NCI-H446 (cell line): ENCODE measurements at regions not wholly inside any gene's neighbourhood (a gene's known extent, or its start where the extent isn't known, plus 50 kb on each side); places are given as distances from the start of the nearest gene placed in this dataset.
A peak's percentile ranks its signal among the peaks of the same experiment; 100 is the strongest.

Experiments
- DNase-seq, 2 experiments: peaks; one replicate each; lab custom pipeline; 2025; lab: John Stamatoyannopoulos, UW

DNA sequence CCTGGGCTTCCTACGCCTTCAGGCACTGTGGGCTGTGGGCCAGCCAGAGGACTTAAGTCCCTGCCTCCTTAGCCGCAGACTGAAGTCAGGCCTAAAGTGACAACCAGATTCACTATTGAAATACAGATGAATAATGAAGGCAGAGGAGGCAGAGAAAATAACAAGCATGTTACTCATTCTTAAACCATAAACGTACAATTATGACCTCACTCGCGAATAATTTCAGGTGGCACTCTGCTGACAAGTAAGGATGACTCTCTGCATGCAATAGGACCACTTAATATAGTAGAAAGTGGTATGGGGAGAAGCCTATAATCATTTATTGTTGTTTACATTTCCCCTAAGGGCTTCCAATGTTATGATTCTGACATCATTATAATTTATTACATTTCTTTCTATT lies 409.2 kb upstream of the FGF13 start:
- DNase-seq: no peak

DNA sequence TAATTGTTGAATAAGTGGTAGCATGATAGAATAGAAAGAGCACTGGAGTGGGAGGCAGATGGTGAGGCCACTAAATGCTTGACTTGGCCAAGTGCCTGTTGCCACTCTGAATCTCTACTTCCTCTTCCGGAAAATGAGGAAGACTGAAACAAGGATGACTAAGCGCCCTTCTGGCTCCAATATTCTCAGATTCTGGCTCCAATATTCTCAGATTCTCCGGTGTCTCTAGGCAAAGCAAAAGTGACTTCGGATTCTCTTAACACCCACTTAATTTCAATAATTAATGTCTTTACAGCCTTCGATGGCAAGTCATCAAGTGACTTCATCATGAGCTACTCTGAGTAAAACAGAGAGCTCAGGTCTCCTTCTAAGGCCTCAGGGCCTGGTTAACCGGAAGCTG lies 402.2 kb upstream of the FGF13 start:
- peak in 1 of 2 experiments; percentile 37 for DNase-seq

DNA sequence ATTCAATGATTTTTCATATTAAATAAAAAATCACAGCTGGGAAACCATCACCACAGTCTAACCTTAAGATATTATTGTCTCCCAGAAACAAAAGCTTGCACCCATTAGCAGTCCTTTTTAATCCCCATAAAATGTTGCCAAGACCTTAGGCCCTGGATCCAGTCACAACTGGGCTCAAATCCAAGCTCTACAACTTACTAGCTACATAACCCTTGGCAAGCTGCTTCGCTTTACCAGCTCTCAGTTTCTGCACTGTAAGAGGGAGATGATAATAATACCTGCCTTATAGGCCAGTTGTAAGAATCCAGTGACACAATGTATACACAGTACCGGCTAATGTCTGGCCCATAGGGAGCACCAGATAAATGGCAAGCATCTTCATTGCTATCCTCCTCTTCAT lies 400.9 kb upstream of the FGF13 start:
- DNase-seq: peak; percentile 0 to 28

DNA sequence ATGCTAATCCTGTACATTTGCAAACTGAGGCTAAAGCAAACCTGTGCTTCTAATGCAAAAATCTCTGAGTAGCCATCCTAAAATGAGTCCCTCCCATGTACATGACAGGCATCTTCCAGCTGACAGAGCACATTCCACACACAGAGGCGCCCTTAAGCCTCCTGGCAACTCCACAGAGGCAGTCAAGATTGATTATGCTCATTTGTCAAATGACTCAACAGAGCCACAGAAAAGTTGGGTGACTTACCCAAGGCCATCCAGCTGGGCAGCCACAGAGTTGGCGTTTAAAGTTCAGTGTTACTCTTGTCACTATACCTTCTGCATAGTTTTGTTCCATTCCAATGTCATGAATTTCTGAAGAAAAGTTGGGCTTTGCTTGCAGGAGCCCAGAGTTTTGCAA lies 394.6 kb upstream of the FGF13 start:
- DNase-seq: no peak

DNA sequence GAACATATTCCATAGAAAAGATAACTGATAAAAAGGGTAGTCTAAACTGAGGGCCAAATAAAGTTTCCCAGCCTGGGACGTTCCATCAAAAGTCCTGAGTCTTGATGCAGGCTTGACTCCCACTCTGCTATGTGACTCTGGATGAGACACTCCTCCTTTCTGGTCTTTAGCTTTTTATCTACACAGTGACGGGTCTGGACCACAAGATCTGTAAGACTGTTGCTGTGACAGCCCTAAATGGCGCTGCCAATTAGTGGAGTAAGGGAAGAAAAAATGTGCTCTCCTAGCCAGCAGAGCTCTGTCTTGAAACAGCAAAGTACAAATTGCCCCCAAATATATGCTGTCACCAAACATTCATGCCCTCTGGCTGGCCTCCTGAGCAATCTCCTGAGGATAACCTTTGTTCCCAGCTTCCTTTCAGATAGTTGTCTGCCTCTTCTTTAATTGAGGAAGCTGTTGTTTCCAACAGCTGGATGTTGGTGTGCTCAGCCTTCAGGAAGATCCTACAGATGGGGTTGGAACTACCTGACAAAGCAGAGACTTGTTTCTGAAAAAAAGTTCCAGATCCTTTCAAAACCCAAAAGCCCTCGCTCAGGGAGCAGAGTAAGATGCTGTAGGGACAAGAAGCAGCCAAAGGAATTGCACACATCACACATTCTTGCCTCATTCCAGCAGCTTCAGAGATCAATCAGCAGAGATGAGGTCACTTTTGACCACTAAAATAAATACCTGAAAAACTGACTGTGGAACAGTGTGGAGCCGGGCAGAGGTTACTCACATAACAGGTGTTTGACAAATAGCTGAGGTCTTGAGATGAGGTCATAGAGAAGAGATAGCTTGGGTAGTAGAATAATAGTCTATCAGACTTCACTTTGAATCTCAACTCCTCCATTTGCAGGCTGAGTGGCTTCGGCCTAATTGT lies 383.4 kb upstream of the FGF13 start:
- no peak for DNase-seq

DNA sequence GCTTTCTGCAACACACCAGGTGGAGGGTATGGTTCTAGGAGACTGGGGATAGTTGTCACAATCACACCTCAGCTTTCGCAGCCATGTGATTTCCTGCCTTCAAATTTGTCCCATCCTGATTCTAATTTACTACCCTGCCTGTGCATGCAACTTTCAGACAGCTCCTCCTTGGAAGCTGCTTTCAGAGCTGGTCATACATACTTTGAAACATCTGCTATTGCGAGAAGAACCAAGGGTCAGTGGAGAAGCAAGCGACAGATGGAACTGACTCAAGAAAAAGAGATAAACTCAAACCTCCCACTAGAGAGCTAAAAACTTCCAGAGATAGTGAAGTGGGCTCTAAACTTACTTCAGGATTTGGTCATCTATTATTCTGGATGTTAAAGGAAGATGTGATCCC lies 381.7 kb upstream of the FGF13 start:
- DNase-seq: no peak

DNA sequence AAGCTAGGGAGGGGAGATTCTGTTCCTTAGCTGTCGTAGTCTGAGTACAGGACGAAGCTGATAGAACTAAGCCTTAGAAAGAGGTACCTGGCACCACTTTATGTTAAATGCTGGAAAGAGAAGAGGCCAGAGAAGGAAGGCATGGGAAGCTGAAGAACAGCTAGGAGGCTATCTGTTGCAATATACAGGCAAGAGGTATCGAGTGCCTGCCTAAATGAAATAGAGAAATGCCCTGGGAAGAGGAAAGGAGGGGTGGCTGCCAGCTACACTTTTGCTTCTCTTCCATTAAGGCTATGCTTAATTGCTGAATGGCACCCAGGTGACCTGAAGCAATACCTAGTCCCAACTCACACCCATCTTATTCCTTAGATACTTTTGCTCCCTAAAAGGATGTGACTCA lies 380.4 kb upstream of the FGF13 start:
- no peak for DNase-seq

DNA sequence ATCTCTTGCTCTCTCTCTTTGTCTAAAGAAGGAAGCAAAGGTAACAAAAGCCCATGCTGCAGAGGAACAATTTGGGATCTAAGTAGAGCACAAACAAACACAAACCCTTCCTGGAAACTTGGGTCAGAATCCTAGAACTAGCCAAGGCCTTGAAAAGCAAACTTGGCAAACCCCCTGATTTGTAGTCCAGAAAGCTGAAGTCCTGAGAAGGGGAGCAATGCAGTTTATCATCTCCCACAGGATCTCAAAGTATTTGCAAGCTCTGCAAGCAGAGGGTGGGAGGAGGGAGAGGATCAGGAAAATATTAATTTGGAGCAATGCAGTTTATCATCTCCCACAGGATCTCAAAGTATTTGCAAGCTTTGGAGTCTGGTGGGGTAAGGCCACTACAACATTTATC lies 379.5 kb upstream of the FGF13 start:
- no peak for DNase-seq

DNA sequence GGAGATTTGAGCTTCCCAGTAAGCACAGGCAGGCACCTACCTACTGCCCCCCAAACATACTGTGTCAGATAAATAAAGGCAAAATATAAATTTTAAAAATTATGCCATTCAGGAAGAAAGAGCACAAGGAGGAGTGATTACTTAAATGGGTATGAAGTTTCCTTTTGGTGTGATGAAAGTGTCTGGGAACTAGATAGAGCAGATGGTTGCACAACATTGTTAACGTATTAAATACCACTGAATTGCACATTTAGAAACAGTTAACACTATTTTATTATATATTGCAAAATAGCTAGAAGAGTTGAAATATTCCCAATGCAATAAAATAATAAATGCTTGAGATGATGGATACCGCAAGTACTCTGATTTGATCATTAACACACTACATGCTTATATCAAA lies 374.7 kb upstream of the FGF13 start:
- no peak for DNase-seq

DNA sequence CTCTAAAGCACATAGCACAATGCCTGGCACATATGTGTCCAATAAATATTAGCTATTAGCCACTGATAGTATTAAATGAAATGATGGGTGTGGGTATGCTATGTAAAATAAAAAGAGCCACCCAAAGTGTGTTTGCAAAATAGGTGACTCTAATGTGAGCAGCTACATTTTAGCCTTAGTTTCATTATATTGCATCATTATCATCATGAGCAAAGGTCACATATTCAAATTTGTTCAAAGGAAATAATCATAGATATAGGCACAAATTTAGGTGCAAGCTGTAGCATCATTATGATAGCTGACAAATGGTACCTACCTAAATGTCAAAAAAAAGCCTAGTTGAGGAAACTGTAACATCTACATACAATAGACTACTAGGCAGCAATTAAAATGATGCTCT lies 373.9 kb upstream of the FGF13 start:
- DNase-seq: no peak

DNA sequence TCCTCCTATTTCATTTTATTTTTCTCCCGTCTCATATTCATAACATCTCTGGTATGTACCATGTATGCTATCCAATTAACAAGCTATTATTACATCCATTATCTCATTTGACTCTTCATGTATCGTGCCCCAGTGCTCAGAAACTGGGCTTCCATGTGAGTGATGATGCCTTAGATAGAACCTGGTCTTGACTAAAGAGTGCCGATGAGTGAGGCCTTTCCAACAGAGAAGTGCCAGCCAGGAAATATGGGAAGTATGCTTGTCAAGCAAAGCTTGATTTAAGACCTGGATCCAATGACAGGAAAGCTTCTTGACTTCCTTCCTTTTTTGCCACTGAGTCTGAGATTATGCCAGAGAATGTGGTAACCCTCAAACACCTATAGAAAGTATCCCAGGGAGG lies 371.7 kb upstream of the FGF13 start:
- no peak for DNase-seq

DNA sequence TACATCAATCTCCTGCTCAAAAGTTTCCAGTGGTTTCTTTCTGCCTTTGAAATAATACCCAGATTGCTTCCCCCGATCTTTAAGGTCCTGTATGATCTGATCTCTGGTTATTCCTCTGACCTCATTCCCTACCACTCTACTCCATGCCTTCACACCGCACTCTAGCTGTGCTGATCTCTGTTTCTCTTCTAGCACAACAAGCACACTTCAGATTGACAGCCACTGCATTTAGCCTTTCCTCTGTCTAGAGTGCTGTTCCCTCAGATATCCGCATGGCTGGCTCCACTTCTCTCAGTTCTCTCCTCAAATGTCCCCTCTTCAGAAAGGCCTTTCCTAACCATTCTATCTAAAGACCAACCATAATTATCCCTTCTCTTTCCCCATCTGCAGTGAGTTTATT lies 370.4 kb upstream of the FGF13 start:
- no peak for DNase-seq

DNA sequence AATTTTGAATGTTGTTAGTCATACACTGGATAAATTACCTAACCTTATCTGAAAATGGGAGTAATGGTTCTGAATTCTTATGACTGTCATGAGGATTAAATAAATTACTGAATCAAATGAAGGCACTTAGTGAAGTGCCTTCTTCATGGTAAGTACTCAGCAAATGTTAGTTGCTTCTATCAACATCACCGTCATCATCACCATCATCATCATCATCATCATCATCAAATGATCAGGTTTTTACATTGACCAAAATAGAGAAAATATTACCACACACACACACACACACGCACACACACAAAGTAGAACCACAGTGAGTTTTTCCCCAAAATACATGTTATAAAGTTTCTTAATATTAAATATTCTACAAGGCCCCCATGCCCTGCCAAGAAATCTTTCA lies 368.3 kb upstream of the FGF13 start:
- no peak for DNase-seq

DNA sequence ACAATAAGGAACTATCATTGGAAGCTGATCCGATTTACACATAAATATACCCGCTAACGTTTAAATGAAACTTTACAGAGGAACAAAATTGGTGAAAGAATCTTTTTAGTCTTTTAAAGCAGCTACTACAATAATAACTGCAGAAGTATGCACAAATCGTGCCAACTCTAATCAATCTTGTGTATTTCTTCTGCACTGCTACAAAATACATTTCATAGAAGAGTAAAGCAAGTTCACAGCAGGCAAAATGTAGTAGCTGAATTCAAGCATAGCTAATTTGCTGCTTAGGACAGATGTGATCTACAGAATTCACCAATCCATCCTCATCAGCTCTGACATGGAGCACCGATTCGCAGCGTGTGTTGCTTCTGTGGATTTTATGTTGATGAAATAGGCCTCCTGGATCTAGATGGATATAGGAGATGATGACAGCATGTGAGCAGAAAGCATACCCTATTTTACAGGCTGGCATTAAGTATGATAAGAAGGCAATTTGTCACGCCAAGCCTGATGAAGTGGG lies 367.3 kb upstream of the FGF13 start:
- DNase-seq: no peak

DNA sequence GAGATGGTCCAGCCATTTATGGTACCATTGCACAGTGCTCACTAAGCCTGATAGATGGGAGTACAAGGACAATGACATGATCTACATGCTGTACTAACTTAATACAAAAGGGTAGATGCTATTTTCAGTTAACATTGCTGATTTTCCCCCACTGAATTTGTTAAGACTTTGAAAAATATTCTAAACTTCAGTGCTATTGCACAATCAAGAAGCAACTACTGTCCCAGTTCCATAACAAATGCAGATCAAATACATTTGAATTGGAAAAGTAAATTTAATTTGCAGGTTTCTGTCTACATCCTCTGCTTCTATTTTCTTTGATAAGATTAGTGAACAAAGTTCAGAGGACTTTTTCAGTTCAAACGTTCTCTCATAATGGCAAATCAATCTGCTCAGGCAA lies 366.8 kb upstream of the FGF13 start:
- no peak for DNase-seq

DNA sequence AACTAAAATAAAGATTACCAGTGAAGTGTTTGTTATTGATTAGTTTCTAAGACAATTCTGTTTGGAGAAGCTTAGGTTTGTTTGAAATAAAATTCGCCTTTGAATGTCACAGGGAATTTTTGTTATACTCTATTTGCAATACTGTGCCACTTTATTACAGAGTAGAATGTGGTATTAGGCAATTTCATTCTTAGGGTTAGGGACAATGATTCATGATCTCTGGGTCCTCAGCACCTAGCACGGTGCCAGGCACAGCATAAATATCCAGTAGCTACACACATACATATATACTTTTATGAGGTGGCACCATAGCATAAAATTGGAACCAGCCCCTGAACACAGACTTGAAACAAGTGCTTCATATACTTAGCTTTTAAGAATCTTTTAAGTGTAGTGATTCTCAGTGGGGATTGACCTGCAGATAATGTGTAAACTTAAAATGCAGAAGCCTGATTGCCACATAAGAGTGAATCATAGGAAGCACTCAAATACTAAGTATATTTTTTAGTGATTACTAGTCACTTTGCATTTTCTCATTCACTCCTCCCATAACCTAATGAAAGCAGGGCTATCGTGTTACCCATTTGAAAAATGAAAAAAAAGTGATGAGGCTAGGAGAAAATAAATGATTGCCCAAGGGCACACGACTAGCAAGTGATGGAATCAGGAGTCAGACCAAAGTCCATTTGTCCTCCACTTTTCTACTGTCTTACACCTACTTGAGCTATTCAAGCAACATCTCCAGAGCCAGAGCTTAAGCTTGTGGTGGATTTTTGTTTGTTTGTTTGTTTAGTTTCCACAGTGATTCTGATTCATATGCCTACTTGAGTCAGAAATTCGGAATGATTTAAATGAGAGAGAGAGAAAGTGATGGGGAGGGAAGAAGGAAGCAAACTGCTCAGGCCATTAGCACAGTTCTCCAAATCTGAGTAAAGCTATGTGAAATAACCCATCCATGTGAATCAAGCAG lies 366.0 kb upstream of the FGF13 start:
- no peak for DNase-seq

DNA sequence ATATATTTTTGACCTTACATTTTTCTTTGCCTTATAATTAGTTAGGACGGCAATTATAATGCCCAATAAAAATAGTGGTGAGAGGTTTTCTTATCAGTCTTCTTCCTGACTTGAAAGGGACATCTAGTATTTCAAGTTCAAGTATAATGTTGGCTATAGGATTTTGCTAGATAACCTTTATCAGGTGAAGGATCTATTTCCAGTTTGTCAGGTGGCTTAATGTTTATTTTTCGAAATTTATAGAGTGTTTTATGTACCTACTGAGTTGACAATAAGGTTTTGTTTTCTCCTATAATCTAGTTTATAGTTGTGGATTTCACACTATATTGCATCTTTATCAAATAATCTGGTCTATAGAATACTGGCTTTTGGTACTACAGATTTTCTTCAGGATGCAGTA lies 351.8 kb upstream of the FGF13 start:
- DNase-seq: no peak

DNA sequence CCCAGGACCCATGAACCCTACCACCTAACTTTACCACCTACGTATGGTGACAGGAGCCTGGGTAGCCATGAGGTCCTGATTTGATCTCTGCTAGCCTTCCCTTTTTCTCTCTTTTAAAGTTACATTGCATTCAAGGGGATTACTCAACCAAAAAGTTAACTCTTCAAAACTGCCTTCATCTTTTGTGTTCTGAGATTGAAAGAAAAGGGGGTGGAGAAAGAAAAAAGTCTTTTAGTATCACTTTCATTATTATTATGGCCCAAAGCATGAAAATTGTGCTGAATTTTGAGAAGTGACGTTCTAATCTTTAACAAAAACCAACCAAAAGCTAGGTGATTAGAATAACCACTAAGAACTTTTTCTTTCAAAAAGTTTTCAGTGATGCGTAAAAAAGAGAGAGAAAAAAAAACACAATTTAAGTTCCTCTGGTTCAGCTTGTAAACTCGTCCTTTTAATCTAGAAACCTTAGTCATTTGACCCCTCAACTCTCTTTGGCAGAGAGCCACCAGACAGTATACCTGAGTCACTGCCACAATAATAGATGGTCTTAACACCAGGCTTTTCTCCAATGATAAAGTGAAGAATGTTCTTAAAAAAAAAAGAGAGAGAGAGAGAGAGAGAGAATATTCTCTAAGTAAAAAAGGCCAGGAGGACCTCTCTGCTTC lies 347.4 kb upstream of the FGF13 start:
- DNase-seq: no peak

DNA sequence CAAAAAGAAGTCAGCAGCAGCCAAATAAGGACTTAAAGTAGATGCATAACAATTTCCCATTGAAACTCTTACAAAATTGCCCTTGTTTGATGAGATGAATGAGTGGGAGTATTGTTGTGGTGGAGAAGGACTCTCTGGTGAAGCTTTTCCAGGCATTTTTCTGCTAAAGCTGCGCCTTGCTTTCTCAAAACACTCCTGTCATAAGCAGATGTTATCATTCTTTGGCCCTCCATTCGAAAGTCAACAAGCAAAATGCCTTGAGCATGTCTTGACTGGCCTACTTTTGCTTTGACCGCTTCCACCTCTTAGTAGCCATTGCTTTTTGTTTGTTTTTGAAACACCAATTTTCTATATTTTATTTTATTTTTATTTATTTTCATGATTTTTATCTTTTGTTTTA lies 340.9 kb upstream of the FGF13 start:
- DNase-seq: no peak

DNA sequence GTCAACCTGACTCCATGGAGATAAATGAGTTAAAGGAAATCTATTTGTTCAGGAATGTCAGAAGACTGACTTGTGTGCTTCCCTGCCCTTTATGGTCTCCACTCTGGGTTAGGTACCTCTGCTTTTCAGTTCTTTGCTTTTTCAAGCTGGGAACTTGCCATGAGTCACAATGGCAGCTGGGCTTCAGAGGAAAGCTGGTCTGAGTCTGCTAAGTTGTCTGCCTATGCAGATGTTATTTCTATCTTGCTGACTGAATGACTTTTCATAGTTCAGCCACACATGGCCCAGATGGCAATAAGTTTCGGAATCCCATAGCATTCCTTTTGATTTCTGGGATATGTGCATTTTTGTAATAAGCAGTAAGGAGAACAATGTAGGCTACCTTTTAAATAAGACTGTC lies 337.9 kb upstream of the FGF13 start:
- no peak for DNase-seq

DNA sequence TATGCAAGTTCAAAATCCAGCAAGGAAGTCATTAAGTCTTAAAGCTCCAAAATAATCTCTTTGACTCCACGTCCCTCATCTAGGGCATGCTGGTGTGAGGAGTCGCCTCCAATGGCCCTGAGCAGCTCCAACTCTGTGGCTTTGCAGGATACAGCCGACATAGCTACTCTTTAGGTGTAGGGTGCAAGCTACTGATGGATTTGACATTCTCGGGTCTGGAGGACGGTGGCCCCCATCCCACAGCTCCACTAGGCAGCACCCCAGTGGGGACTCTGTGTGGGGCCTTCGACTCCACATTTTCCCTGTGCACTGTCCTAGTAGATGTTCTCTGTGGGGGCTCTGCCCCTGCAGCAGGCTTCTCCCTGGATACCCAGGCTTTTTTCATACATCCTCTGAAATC lies 333.2 kb upstream of the FGF13 start:
- DNase-seq: no peak

DNA sequence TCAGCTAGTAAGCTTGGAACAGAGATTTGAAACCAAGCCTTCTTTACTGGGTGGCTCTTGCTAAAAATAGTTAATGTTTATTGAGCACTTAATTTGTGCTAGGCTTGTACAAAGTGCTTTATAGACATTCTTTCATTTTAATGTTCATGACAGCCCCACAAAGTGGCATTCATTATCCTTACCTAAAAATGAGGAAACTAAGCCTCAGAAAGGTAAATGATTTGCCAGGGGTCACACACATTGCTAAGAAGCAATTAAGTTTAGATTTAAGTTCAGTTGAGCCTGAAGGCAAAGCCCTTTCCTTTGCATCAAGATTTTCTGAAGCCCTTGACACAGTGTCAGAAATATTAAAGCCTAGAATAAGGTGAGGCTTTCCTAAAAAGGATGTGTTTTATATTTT lies 327.5 kb upstream of the FGF13 start:
- no peak for DNase-seq
